Heart left ventricle (tissue), 16 donors: ENCODE measurements at regions not wholly inside any gene's neighbourhood (a gene's known extent, or its start where the extent isn't known, plus 50 kb on each side); places are given as distances from the start of the nearest gene placed in this dataset.

Source experiments
- ATAC-seq, 4 donors: fragments of 200-7000 bp; cut with Tn5 transposase; one replicate each; pipeline ENCODE4 v1.9.1; 2020 to 2022; ENCODE audit warnings: moderate library complexity in 4 of 4, mild to moderate bottlenecking in 3 of 4, moderate number of reproducible peaks in 1 of 4
- DNase-seq, 5 donors: peaks; one replicate each; pipeline ENCODE4 v3.0.0-alpha.2; 2020
- H3K27ac ChIP-seq, 12 donors: fragments of 200-600 bp; sonication (generic) in 4 of 12; one replicate each; pipeline versions ENCODE4 v1.5.0 to v1.8.0; 2016 to 2022; ENCODE audit warnings: mild to moderate bottlenecking in 2 of 12
- H3K27me3 ChIP-seq, 9 donors: fragments of 200-600 bp; sonication (generic) in 2 of 9; one replicate each; pipeline versions ENCODE4 v1.5.1 to v1.8.0; 2016 to 2022; ENCODE audit warnings: mild to moderate bottlenecking in 3 of 9
- H3K36me3 ChIP-seq, 9 donors: fragments of 200-600 bp; sonication (generic) in 2 of 9; one replicate each; pipeline versions ENCODE4 v1.5.0 to v1.8.0; 2018 to 2022; ENCODE audit warnings: mild to moderate bottlenecking in 2 of 9
- H3K4me1 ChIP-seq, 12 donors: fragments of 200-600 bp; sonication (generic) in 4 of 12; one replicate each; pipeline versions ENCODE4 v1.5.0 to v1.8.0; 2016 to 2022; ENCODE audit warnings: mild to moderate bottlenecking in 3 of 12
- H3K4me3 ChIP-seq, 12 donors: fragments of 200-600 bp; sonication (generic) in 4 of 12; one replicate each; pipeline versions ENCODE4 v1.5.0 to v1.8.0; 2017 to 2022; ENCODE audit warnings: mild to moderate bottlenecking in 9 of 12, moderate library complexity in 4 of 12
- H3K9me3 ChIP-seq, 12 donors: fragments of 200-600 bp; sonication (generic) in 4 of 12; one replicate each; pipeline versions ENCODE4 v1.5.0 to v1.8.0; 2016 to 2022; ENCODE audit warnings: mild to moderate bottlenecking in 1 of 12
- POLR2A ChIP-seq, 2 donors: fragments of 450-650 bp; IDR thresholded peaks; one replicate each; pipeline ENCODE4 v1.6.1; 2017; ENCODE audit warnings: antibody characterized with exemption in 2 of 2, mild to moderate bottlenecking in 2 of 2, moderate library complexity in 2 of 2
- WGBS, 4 donors: extraction: QIAGEN DNeasy Blood & Tissue Kit in 2 of 4; methylation state at CpG; one replicate each; pipeline versions ENCODE4 v1.1.5 to v1.1.7; 2013 to 2018; 5-methylcytosine and 5-hydroxymethylcytosine counted together
- intact Hi-C, 10 donors: fragments of 100-400 bp; cut with DNase I; formaldehyde crosslinking; loops; one replicate each; pipeline versions ENCODE4 v1.11.1 to v1.14.2; 2022
- TF ChIP-seq, protein P1 (sequence below), 12 donors: fragments of 200-600 bp; sonication (generic) in 4 of 12; IDR thresholded peaks; one replicate each; pipeline versions ENCODE4 v1.5.0 to v1.8.0; 2018 to 2022; ENCODE audit warnings: antibody characterized with exemption in 12 of 12, mild to moderate bottlenecking in 5 of 12
- donor health status: ischemic (EF 13 %, LVEDD 7.1; RV severe dilation, severe dysfunction).
- donor health status: healthy with polysubstance abuse.
- donor health status: DM: no; HTN: yes; CAD: no.
- donor health status: DM: no; HTN: no; CAD: no.
- donor health status: ischemic (EF 25% LVEDD 6.9; RV normal size, moderate dysfunction).
- donor health status: ischemic (EF 25% LVEDD 5.7; RV mildly dilated, moderate dysfunction).
- donor health status: healthy.
- donor health status: DM: yes; HTN: yes; CAD: no.
- donor health status: ischemic (EF 35%, LVEDD 5.7; RV mildly dilated, moderate dysfunction).
- donor health status: nonischemic (EF 11% LVEDD 7.7; RV severe dilation, severe dysfunction).
- donor health status: DM: yes; HTN: yes; CAD: no.
- donor health status: PGD.
- donor health status: ischemic (EF 29% LVEDD 5.4; RV normal size, mild dysfunction).
- donor health status: nonischemic (EF 23%, LVEDD 6.1; RV moderate dilation, normal function).

DNA sequence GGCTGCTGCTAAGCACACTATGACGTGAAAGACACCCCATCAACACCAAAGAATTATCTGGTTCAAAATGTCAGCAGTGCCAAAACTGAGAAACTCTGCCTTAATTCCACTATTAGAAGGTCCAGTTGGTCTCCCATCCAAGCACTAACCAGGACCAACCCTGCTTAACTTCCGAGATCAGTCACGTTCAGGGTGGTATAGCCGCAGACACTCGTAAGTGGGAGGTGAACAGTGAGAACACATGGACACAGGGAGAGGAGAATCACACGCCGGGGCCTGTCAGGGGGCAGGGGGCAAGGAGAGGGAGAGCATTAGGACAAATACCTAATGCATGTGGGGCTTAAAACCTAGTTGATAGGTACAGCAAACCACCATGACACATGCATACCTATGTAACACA, 83.4 kb downstream of the C13orf42 start:
- 89 to 95% (median 93%) methylated on average over 7 of the region's 7 CpGs for WGBS, 4 donors

DNA sequence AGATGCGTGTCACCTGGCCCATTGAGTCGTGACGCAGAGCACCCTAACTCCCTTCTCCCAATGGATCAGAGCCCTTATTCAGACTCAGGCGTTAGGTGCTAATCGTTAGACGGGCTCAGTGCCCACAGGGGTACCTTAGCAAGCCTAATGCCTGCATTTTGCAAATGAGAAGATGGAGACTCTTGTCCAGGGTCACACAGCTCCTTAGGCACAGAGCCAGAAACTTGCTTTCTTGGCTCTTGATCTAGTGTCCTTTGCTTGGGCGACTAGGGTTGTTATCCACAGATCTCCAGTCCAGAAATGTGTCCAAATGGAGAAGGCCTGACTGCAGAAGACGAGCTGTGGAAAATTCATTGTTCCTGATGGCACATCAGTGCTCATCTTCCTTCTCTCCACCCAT, 85.1 kb downstream of the C13orf42 start:
- ATAC-seq (no peak), DNase-seq (no peak)
- Histone ChIP-seq H3K4me3 (no peak overlapping the region), H3K27me3 (no peaks in the 10 kb centered on the region), H3K4me1 (no peaks in the 10 kb centered on the region), H3K27ac (no peak overlapping the region), H3K36me3 (no peaks in the 10 kb centered on the region), H3K9me3 (peaks cover 0 to 14% (median 0%) of the 10 kb centered on the region in 12 donors)
- intact Hi-C loops: no loop called here
- 87 to 95% (median 91%) methylated on average over 8 of the region's 8 CpGs for WGBS, 4 donors
- no peak for TF ChIP-seq POLR2A (IDR thresholded peaks at IDR 0.05)
- TF ChIP-seq, protein P1, sequence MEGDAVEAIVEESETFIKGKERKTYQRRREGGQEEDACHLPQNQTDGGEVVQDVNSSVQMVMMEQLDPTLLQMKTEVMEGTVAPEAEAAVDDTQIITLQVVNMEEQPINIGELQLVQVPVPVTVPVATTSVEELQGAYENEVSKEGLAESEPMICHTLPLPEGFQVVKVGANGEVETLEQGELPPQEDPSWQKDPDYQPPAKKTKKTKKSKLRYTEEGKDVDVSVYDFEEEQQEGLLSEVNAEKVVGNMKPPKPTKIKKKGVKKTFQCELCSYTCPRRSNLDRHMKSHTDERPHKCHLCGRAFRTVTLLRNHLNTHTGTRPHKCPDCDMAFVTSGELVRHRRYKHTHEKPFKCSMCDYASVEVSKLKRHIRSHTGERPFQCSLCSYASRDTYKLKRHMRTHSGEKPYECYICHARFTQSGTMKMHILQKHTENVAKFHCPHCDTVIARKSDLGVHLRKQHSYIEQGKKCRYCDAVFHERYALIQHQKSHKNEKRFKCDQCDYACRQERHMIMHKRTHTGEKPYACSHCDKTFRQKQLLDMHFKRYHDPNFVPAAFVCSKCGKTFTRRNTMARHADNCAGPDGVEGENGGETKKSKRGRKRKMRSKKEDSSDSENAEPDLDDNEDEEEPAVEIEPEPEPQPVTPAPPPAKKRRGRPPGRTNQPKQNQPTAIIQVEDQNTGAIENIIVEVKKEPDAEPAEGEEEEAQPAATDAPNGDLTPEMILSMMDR (IDR thresholded peaks at IDR 0.05): no peak

More for the DNA sequence above, 83.4 kb downstream of the C13orf42 start:
- H3K36me3 ChIP-seq: no peaks in the 10 kb centered on the region
- no peak for DNase-seq
- no peak overlapping the region for H3K27ac ChIP-seq
- intact Hi-C loops: no loop called here
- H3K9me3 ChIP-seq: peaks cover 0 to 14% (median 0%) of the 10 kb centered on the region in 12 donors
- H3K4me1 ChIP-seq: no peaks in the 10 kb centered on the region
- TF ChIP-seq, protein P1 (IDR thresholded peaks at IDR 0.05): no peak
- no peak for TF ChIP-seq POLR2A (IDR thresholded peaks at IDR 0.05)
- no peak overlapping the region for H3K4me3 ChIP-seq
- ATAC-seq: no peak
- no peaks in the 10 kb centered on the region for H3K27me3 ChIP-seq

DNA sequence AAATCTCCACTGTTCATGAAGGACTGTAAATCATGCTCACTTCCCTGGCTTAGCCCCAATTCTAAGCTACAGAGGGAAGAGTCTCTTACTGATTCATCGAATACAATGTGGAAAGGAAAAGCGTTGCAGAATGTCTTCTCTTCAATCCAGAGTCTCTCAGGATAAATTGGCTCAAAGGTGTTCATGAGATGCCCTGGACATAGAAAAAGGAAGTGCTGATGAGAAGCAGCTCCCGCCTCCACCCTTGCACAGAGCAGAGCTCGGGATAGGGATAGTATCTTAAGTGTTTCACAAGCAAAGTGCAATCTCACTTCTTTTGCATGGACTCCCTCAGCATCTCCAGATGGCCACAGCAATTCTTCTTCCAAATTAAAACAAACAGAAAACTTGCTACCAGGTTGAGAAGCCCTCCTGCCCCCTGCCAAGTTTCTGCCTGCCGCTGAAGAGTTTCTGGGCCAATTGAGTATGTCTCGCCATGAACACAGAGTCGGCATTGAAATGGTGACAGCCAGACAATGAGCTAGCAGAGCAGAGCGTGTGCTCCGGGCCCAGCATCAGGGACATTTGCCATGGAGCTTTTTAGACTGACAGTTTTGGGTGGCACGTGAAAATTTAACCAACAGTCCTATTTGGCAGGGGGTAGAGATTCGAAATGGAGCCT, 85.7 kb downstream of the C13orf42 start:
- H3K4me3 ChIP-seq: no peak overlapping the region
- H3K27me3 ChIP-seq: no peaks in the 10 kb centered on the region
- intact Hi-C loops: no loop called here
- peaks cover 0 to 14% (median 0%) of the 10 kb centered on the region in 12 donors for H3K9me3 ChIP-seq
- no peak overlapping the region for H3K27ac ChIP-seq
- ATAC-seq (no peak), DNase-seq (no peak)
- WGBS, 4 donors: 89 to 93% (median 92%) methylated on average over 11 of the region's 11 CpGs
- TF ChIP-seq POLR2A (IDR thresholded peaks at IDR 0.05): no peak
- TF ChIP-seq, protein P1 (IDR thresholded peaks at IDR 0.05): no peak
- H3K4me1 ChIP-seq: no peaks in the 10 kb centered on the region
- H3K36me3 ChIP-seq: no peaks in the 10 kb centered on the region

DNA sequence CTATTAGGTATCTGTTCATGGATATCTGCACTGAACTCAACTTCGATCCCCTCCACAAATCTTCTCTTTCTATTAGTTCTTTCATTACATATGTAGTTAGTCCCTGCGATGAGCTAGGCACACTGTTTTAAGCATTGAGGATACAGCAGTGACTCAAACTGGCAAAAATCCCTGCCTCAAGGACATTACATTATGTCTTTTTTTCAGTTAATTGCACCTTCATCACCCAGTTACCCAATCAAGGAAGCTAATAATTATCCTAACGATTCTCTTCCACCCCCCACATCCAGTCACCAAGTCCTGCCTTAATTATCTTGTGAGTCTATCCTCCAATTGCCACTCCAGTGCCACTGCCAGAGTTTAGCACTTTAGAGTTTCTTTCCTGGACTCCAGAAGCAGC, 89.3 kb downstream of the C13orf42 start:
- ATAC-seq (no peak), DNase-seq (no peak)
- intact Hi-C loops: no loop called here
- TF ChIP-seq, protein P1 (IDR thresholded peaks at IDR 0.05): no peak
- no peak for TF ChIP-seq POLR2A (IDR thresholded peaks at IDR 0.05)
- 81 to 92% (median 88%) methylated on average over 3 of the region's 3 CpGs for WGBS, 4 donors
- H3K27me3 ChIP-seq: no peaks in the 10 kb centered on the region
- no peaks in the 10 kb centered on the region for H3K4me1 ChIP-seq
- H3K9me3 ChIP-seq: peaks cover 0 to 14% (median 0%) of the 10 kb centered on the region in 12 donors
- H3K27ac ChIP-seq: no peak overlapping the region
- H3K4me3 ChIP-seq: no peak overlapping the region
- H3K36me3 ChIP-seq: no peaks in the 10 kb centered on the region
